NCI-H460 (cell line): ENCODE measurements at regions not wholly inside any gene's neighbourhood (a gene's known extent, or its start where the extent isn't known, plus 50 kb on each side); places are given as distances from the start of the nearest gene placed in this dataset.

Experiments used
- DNase-seq: peaks from one replicate; pipeline ENCODE4 v3.0.0-alpha.2; 2016; ENCODE audit warnings: low read depth; ENCODE audit errors: extremely low read depth

- DNase-seq, result no peak
Measured at GRCh38 chr5:82777106-82777505, 300.1 kb downstream of the TMEM167A start.

GRCh38 chr5:82772281-82772680 is 304.9 kb downstream of the TMEM167A start:
- DNase-seq, result no peak

GRCh38 chr5:82766206-82766605 is 311.0 kb downstream of the TMEM167A start:
- no peak for DNase-seq

GRCh38 chr5:82765765-82766164 is 311.4 kb downstream of the TMEM167A start:
- no peak for DNase-seq

GRCh38 chr5:82760856-82761255 is 316.3 kb downstream of the TMEM167A start:
- no peak for DNase-seq

- no peak for DNase-seq
Measured at GRCh38 chr5:82758881-82759280, 318.3 kb downstream of the TMEM167A start.

GRCh38 chr5:82754759-82755158 is 322.4 kb downstream of the TMEM167A start:
- DNase-seq, result no peak

GRCh38 chr5:82754036-82754746 is 323.0 kb downstream of the TMEM167A start:
- no peak for DNase-seq

GRCh38 chr5:82753374-82753773 is 323.8 kb downstream of the TMEM167A start:
- DNase-seq, result no peak

GRCh38 chr5:82749461-82749820 is 327.8 kb downstream of the TMEM167A start:
- DNase-seq, result no peak

GRCh38 chr5:82748688-82749460 is 328.3 kb downstream of the TMEM167A start:
- no peak for DNase-seq

GRCh38 chr5:82747986-82748385 is 329.2 kb downstream of the TMEM167A start:
- no peak for DNase-seq

GRCh38 chr5:82745016-82745415 is 332.2 kb downstream of the TMEM167A start:
- DNase-seq, result no peak

GRCh38 chr5:82738681-82739269 is 338.4 kb downstream of the TMEM167A start:
- DNase-seq, result no peak

GRCh38 chr5:82735160-82735789 is 341.9 kb downstream of the TMEM167A start:
- DNase-seq, result no peak

GRCh38 chr5:82734347-82734746 is 342.8 kb downstream of the TMEM167A start:
- no peak for DNase-seq

- no peak for DNase-seq
Measured at GRCh38 chr5:82730913-82731312, 346.3 kb downstream of the TMEM167A start.

GRCh38 chr5:82728926-82729702 is 348.1 kb downstream of the TMEM167A start:
- DNase-seq, result no peak

GRCh38 chr5:82723168-82723567 is 354.0 kb downstream of the TMEM167A start:
- DNase-seq, result no peak

GRCh38 chr5:82721087-82721410 is 356.1 kb downstream of the TMEM167A start:
- no peak for DNase-seq
